ENCODE measurements at regions not wholly inside any gene's neighbourhood (a gene's known extent, or its start where the extent isn't known, plus 50 kb on each side); places are given as distances from the start of the nearest gene placed in this dataset.

- WGBS, 10 experiments: 7 to 100% (median 86%) methylated on average over 1 to 2 of the region's 2 CpGs; no CpG with 5 or more reads in 1 of the 10 experiments
These were observed 2687.3 kb downstream of the PCDH7 start for GRCh38 chr4:33407496-33407895.

DNA sequence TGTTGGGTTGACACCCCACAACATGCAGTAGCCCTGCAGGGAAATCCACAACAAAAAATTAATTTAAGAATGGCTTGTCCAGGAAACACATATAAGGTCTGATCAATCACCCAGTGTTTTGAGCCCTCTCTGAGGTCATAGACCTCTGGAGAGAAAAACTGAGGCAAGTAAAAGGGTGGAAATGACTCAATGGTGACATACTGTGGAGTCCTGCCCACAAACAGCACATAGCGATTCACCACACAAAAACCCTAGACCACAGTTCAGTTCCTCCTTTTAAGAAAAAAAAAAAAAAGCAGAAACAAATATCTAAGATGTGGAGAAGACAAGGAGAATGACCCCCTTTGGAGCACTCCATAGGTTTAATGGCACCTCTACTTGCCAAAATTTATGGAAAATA is 2691.0 kb downstream of the PCDH7 start:
- no peaks in the 10 kb centered on the region for H3K4me1 ChIP-seq (replicated peaks in 1 of 2)
- ATAC-seq (replicated peaks in 6 of 8): no peak
- 0 to 100% (median 80%) methylated on average over 1 of the region's 1 CpG; no CpG with 5 or more reads in 3 of the 10 experiments for WGBS, 10 experiments
- H3K4me3 ChIP-seq: no peak overlapping the region
- in situ Hi-C loops (cut with MboI; ENCODE audit: low pct_unique_long_range_greater_than_20kb in 2 of 9, low sequenced_read_pairs in 9 of 9, unreplicated experiment in 9 of 9): no loop called here
- H3K27ac ChIP-seq: no peak overlapping the region

More at GRCh38 chr4:33407496-33407895, 2687.3 kb downstream of the PCDH7 start:
- ATAC-seq (replicated peaks in 6 of 8): peak in 2 of 8 experiments; percentile 27 to 38
- in situ Hi-C loops (cut with MboI; ENCODE audit: low pct_unique_long_range_greater_than_20kb in 2 of 9, low sequenced_read_pairs in 9 of 9, unreplicated experiment in 9 of 9): no loop called here
- no peak overlapping the region for H3K27ac ChIP-seq
- H3K4me3 ChIP-seq: no peak overlapping the region
- no peaks in the 10 kb centered on the region for H3K4me1 ChIP-seq (replicated peaks in 1 of 2)

DNA sequence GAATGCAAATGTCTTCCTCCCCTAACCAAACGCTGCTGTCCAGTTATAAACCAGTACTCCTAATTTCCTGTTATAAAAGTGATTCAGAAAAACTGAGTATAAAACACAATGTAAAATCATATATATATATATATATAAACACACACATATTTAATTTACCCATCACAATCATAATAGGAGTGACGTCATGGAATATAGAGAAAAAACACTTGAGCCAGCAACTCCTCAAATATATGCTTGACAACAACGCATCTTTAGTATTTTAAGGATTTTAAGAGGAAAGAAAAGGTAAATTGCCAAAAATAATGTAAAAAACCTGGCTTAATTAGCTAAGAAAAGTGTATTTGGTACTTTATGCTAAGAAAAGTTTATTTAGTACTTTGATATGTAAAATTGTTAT is 2701.7 kb downstream of the PCDH7 start:
- 14 to 100% (median 97%) methylated on average over 1 to 3 of the region's 3 CpGs; no CpG with 5 or more reads in 1 of the 10 experiments for WGBS, 10 experiments
- no peak for ATAC-seq (replicated peaks in 6 of 8)
- in situ Hi-C loops (cut with MboI; ENCODE audit: low pct_unique_long_range_greater_than_20kb in 2 of 9, low sequenced_read_pairs in 9 of 9, unreplicated experiment in 9 of 9): no loop called here
- no peak overlapping the region for H3K27ac ChIP-seq
- no peaks in the 10 kb centered on the region for H3K4me1 ChIP-seq (replicated peaks in 1 of 2)
- no peak overlapping the region for H3K4me3 ChIP-seq

GRCh38 chr4:33422656-33423055 is 2702.5 kb downstream of the PCDH7 start:
- WGBS, 10 experiments: 8 to 100% (median 74%) methylated on average over 1 to 5 of the region's 5 CpGs
- peak in 2 of 8 experiments; percentile 35 to 52 for ATAC-seq (replicated peaks in 6 of 8)
- in situ Hi-C loops (cut with MboI; ENCODE audit: low pct_unique_long_range_greater_than_20kb in 2 of 9, low sequenced_read_pairs in 9 of 9, unreplicated experiment in 9 of 9): no loop called here
- Histone ChIP-seq H3K4me3 (no peak overlapping the region), H3K4me1 (replicated peaks in 1 of 2) (no peaks in the 10 kb centered on the region), H3K27ac (no peak overlapping the region)

DNA sequence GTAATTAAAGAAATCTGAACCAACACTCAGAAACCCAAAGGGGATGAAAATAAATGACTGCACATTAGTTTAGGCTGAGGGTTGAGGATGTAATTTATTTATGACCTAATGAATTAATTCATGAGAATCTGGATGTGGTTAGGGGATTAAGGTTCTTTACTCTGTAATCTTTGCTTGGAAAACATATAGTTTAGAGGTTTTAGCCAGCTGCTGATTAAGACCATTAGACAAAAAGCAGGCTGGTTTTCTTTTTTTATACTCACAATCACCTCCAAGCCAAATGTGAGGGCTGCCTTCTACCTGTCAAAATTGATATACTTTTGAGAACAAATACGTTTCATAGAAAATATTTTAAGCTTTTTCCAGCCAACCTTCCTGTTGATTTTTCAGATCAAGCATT is 2705.8 kb downstream of the PCDH7 start:
- no peak for ATAC-seq (replicated peaks in 6 of 8)
- Histone ChIP-seq H3K4me3 (no peak overlapping the region), H3K27ac (no peak overlapping the region), H3K4me1 (replicated peaks in 1 of 2) (no peaks in the 10 kb centered on the region)
- WGBS, 10 experiments: 0 to 100% (median 47%) methylated on average over 1 of the region's 1 CpG
- in situ Hi-C loops (cut with MboI; ENCODE audit: low pct_unique_long_range_greater_than_20kb in 2 of 9, low sequenced_read_pairs in 9 of 9, unreplicated experiment in 9 of 9): no loop called here

DNA sequence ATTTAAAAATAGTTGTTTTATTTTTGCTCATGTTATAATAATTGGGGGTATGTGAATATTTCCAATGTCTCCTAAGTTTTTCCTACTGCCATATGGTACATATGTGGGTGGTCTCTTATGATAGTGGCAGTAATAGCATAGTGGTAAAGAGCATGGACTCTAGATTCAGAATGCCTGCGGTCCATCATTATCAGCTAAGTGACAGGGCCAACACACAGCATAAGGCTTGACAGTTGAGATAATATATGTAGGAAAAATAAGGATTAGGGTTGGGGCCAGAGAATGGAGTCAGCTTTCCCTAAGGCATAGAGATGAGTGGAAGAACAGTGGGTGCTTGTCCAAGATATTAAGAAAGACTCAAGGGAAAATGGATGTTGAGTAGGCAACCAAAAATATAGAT is 2707.5 kb downstream of the PCDH7 start:
- Histone ChIP-seq H3K27ac (no peak overlapping the region), H3K4me1 (replicated peaks in 1 of 2) (no peaks in the 10 kb centered on the region), H3K4me3 (no peak overlapping the region)
- in situ Hi-C loops (cut with MboI; ENCODE audit: low pct_unique_long_range_greater_than_20kb in 2 of 9, low sequenced_read_pairs in 9 of 9, unreplicated experiment in 9 of 9): no loop called here
- 43 to 100% (median 83%) methylated on average over 1 of the region's 1 CpG; no CpG with 5 or more reads in 5 of the 10 experiments for WGBS, 10 experiments
- no peak for ATAC-seq (replicated peaks in 6 of 8)

GRCh38 chr4:33429971-33430370 is 2709.8 kb downstream of the PCDH7 start:
- no peak overlapping the region for H3K27ac ChIP-seq
- H3K4me3 ChIP-seq: no peak overlapping the region
- in situ Hi-C loops (cut with MboI; ENCODE audit: low pct_unique_long_range_greater_than_20kb in 2 of 9, low sequenced_read_pairs in 9 of 9, unreplicated experiment in 9 of 9): no loop called here
- peak in 1 of 8 experiments; percentile 34 for ATAC-seq (replicated peaks in 6 of 8)
- 27 to 100% (median 86%) methylated on average over 1 to 4 of the region's 4 CpGs; no CpG with 5 or more reads in 2 of the 10 experiments for WGBS, 10 experiments
- H3K4me1 ChIP-seq (replicated peaks in 1 of 2): no peaks in the 10 kb centered on the region

- in situ Hi-C loops (cut with MboI; ENCODE audit: low pct_unique_long_range_greater_than_20kb in 2 of 9, low sequenced_read_pairs in 9 of 9, unreplicated experiment in 9 of 9): no loop called here
- H3K4me3 ChIP-seq: no peak overlapping the region
- no peaks in the 10 kb centered on the region for H3K4me1 ChIP-seq (replicated peaks in 1 of 2)
- H3K27ac ChIP-seq: no peak overlapping the region
- 0 to 100% (median 67%) methylated on average over 1 to 2 of the region's 2 CpGs; no CpG with 5 or more reads in 1 of the 10 experiments for WGBS, 10 experiments
- peak in 5 of 8 experiments; percentile 22 to 87 (median 80) for ATAC-seq (replicated peaks in 6 of 8)
These were observed 2717.2 kb downstream of the PCDH7 start for GRCh38 chr4:33437406-33437805.

- no peak for ATAC-seq (replicated peaks in 6 of 8)
- WGBS, 10 experiments: 0 to 100% (median 72%) methylated on average over 1 to 2 of the region's 2 CpGs
- Histone ChIP-seq H3K4me1 (replicated peaks in 1 of 2) (no peaks in the 10 kb centered on the region), H3K4me3 (no peak overlapping the region), H3K27ac (no peak overlapping the region)
- in situ Hi-C loops (cut with MboI; ENCODE audit: low pct_unique_long_range_greater_than_20kb in 2 of 9, low sequenced_read_pairs in 9 of 9, unreplicated experiment in 9 of 9): no loop called here
These were observed 2726.8 kb downstream of the PCDH7 start for GRCh38 chr4:33446953-33447352.

GRCh38 chr4:33448948-33449347 is 2728.8 kb downstream of the PCDH7 start:
- ATAC-seq (replicated peaks in 6 of 8): peak in 2 of 8 experiments; percentile 44 to 86
- no peak overlapping the region for H3K4me3 ChIP-seq
- in situ Hi-C loops (cut with MboI; ENCODE audit: low pct_unique_long_range_greater_than_20kb in 2 of 9, low sequenced_read_pairs in 9 of 9, unreplicated experiment in 9 of 9): no loop called here
- H3K27ac ChIP-seq: no peak overlapping the region
- 29 to 80% (median 51%) methylated on average over 1 to 3 of the region's 3 CpGs; no CpG with 5 or more reads in 3 of the 10 experiments for WGBS, 10 experiments
- no peaks in the 10 kb centered on the region for H3K4me1 ChIP-seq (replicated peaks in 1 of 2)

DNA sequence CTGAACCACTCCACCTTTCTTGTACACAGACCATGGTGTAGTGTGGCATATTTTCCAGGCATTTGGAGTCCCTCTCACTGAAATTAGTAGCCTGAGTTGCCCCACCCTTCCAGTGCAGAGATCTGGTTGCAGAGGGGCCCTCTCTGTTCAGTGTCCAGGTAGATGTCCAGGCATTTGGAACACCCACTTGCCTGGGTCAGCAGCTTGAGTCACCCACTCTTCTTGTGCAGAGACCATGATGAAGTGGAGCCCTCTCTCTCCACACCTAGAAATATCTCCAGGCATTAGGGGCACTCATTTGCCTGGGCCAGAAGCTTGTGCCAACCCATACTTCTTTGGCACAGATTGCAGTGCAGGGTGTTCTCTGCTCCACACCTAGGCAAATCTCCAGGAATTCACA is 2733.3 kb downstream of the PCDH7 start:
- Histone ChIP-seq H3K4me1 (replicated peaks in 1 of 2) (no peaks in the 10 kb centered on the region), H3K4me3 (no peak overlapping the region), H3K27ac (no peak overlapping the region)
- ATAC-seq (replicated peaks in 6 of 8): no peak
- in situ Hi-C loops (cut with MboI; ENCODE audit: low pct_unique_long_range_greater_than_20kb in 2 of 9, low sequenced_read_pairs in 9 of 9, unreplicated experiment in 9 of 9): no loop called here

- no peak for ATAC-seq (replicated peaks in 6 of 8)
- WGBS, 10 experiments: 0 to 100% (median 88%) methylated on average over 1 of the region's 1 CpG; no CpG with 5 or more reads in 6 of the 10 experiments
- Histone ChIP-seq H3K4me1 (replicated peaks in 1 of 2) (no peaks in the 10 kb centered on the region), H3K27ac (no peak overlapping the region), H3K4me3 (no peak overlapping the region)
- in situ Hi-C loops (cut with MboI; ENCODE audit: low pct_unique_long_range_greater_than_20kb in 2 of 9, low sequenced_read_pairs in 9 of 9, unreplicated experiment in 9 of 9): no loop called here
These were observed 2733.7 kb downstream of the PCDH7 start for GRCh38 chr4:33453916-33454315.

DNA sequence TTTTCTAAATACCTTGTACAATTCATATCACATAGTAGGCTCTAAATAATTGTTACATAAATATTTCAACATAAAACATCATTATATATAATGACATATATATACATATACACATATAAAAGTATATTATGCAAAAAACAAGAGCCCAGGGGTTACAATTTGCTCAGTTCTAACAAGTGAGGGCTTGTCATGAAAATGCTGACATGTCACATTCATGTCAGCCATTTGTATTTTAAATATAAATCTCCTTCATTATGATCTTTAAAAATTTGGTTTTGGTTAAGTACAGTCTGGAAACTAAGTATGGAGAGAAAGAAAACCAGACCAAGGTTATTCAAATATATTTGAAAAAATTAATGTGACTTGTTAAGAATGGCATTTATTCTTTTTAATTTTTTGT is 2745.4 kb downstream of the PCDH7 start:
- Histone ChIP-seq H3K4me1 (replicated peaks in 1 of 2) (no peaks in the 10 kb centered on the region), H3K4me3 (no peak overlapping the region), H3K27ac (no peak overlapping the region)
- in situ Hi-C loops (cut with MboI; ENCODE audit: low pct_unique_long_range_greater_than_20kb in 2 of 9, low sequenced_read_pairs in 9 of 9, unreplicated experiment in 9 of 9): no loop called here
- no peak for ATAC-seq (replicated peaks in 6 of 8)

DNA sequence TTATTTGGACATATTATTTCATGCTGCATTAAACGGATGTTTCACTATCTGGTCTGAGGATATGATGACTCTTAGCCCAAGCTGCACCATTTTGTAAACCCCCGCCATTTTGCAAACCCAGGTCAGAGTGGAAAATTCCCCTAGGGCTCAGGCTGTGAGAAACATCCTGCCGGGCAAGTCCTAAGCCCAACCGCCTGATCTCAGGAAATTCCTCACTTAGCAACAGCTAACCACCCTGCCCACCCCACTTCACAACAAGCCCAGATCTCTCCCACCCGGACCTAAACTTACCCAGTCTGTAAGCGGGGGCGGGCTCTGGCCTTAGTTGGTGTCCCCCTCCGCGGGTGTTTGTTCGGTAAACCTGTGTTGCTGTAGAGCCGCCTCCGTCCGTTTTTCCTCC is 2747.1 kb downstream of the PCDH7 start:
- Histone ChIP-seq H3K27ac (no peak overlapping the region), H3K4me3 (no peak overlapping the region), H3K4me1 (replicated peaks in 1 of 2) (no peaks in the 10 kb centered on the region)
- ATAC-seq (replicated peaks in 6 of 8): no peak
- in situ Hi-C loops (cut with MboI; ENCODE audit: low pct_unique_long_range_greater_than_20kb in 2 of 9, low sequenced_read_pairs in 9 of 9, unreplicated experiment in 9 of 9): no loop called here
- WGBS, 10 experiments: 6 to 100% (median 87%) methylated on average over 1 to 11 of the region's 13 CpGs; no CpG with 5 or more reads in 1 of the 10 experiments
